ENCODE measurements at regions not wholly inside any gene's neighbourhood (a gene's known extent, or its start where the extent isn't known, plus 50 kb on each side); places are given as distances from the start of the nearest gene placed in this dataset.
A peak's percentile ranks its signal among the peaks of the same experiment; 100 is the strongest.

DNA sequence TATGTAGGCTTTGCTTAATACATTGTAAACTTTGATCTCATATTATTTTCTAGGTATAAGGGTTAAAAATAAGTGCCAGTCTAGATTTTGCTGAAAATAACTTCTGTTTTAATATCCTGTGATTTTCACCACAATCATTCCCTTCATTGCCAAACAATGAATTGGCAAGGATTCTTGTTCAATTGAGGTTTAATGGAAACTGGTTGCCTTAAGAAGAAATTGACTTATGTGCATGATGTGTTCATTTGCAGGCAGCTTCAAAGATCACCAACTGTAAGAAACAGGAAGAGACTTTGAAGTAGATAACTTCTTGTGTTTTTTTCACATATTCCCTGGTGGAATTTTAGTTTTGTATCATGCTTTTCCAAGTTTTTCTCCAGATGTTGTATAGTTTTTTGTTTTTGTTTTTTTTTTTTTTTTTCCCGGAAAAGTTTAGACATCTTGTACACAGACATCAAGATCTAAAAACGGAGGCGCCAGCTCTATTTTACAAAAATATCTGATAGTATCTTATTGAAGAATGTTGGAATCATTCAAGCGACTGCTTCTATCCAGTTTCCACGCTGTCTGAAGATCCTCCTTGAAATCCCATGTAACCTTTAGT is 108.3 kb downstream of the POSTN start:
- WGBS, 2 donors, result 60 to 77% methylated on average over 5 of the region's 5 CpGs
- Histone ChIP-seq H3K9me3 (no peaks in the 10 kb centered on the region), H3K36me3 (no peaks in the 10 kb centered on the region), H3K27me3 (no peaks in the 10 kb centered on the region), H3K4me1 (no peaks in the 10 kb centered on the region), H3K27ac (no peak overlapping the region), H3K4me3 (no peak overlapping the region)
- no peak for DNase-seq
- intact Hi-C loops (cut with DNase I), result no loop called here
- TF ChIP-seq POLR2A (IDR thresholded peaks at IDR 0.05), result no peak
- TF ChIP-seq, protein P1, sequence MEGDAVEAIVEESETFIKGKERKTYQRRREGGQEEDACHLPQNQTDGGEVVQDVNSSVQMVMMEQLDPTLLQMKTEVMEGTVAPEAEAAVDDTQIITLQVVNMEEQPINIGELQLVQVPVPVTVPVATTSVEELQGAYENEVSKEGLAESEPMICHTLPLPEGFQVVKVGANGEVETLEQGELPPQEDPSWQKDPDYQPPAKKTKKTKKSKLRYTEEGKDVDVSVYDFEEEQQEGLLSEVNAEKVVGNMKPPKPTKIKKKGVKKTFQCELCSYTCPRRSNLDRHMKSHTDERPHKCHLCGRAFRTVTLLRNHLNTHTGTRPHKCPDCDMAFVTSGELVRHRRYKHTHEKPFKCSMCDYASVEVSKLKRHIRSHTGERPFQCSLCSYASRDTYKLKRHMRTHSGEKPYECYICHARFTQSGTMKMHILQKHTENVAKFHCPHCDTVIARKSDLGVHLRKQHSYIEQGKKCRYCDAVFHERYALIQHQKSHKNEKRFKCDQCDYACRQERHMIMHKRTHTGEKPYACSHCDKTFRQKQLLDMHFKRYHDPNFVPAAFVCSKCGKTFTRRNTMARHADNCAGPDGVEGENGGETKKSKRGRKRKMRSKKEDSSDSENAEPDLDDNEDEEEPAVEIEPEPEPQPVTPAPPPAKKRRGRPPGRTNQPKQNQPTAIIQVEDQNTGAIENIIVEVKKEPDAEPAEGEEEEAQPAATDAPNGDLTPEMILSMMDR (IDR thresholded peaks at IDR 0.05), result no peak

DNA sequence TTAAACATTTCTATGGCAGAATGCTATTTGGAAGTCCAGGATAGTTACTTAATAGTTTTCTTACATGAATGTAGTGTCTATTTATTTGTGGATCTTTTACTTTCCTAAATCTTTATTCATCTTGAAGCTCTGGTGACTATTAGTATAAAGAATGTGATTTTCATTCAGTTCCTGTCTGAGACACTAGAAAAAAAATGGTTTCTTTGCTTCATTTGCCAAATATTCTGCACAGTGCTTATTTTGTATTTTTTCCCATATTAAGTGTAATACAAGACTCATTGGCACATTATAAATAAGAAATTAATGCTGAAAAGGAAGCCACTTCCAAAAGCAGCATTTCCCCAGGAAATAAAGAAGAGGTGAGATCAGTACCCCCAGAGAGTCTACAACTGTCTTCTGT is 109.8 kb downstream of the POSTN start:
- H3K27ac ChIP-seq, result no peak overlapping the region

DNA sequence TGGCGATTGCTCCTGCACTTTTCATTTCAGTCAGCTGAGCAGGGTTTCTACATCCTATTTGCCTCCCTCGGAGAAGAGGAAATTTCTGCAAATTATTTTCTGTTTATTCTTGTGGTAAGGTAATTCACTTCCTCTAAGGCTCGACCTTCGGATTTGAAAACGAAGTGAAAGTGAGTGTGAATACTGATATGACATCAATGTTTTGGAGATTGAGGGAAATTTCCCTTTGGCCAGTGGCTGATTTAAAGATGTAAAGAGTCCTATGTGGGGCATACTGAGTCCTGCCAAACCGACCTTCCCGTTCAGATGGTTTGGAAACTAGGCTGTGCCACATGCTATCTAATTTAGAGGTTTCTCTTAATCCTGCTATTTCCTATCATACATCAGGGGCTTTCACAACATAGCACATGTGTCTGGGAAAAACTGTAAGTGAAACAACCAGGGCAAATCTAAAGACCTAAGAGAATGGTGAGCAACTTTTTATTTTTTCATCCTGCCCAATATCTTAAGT is 112.3 kb downstream of the POSTN start:
- Histone ChIP-seq H3K36me3 (no peaks in the 10 kb centered on the region), H3K27ac (no peak overlapping the region), H3K4me3 (peak overlapping the region in 1 of 4 donors; percentile 2), H3K27me3 (no peaks in the 10 kb centered on the region), H3K4me1 (no peaks in the 10 kb centered on the region), H3K9me3 (no peaks in the 10 kb centered on the region)
- 44 to 63% methylated on average over 7 of the region's 7 CpGs for WGBS, 2 donors
- no peak for DNase-seq
- TF ChIP-seq, protein P1 (IDR thresholded peaks at IDR 0.05), result no peak
- intact Hi-C loops (cut with DNase I), result no loop called here

More for the DNA sequence above, 109.8 kb downstream of the POSTN start:
- intact Hi-C loops (cut with DNase I), result no loop called here
- H3K4me1 ChIP-seq, result no peaks in the 10 kb centered on the region
- H3K4me3 ChIP-seq, result no peak overlapping the region
- H3K27me3 ChIP-seq, result no peaks in the 10 kb centered on the region
- DNase-seq, result no peak
- no peak for TF ChIP-seq POLR2A (IDR thresholded peaks at IDR 0.05)
- no peaks in the 10 kb centered on the region for H3K9me3 ChIP-seq
- no peaks in the 10 kb centered on the region for H3K36me3 ChIP-seq

DNA sequence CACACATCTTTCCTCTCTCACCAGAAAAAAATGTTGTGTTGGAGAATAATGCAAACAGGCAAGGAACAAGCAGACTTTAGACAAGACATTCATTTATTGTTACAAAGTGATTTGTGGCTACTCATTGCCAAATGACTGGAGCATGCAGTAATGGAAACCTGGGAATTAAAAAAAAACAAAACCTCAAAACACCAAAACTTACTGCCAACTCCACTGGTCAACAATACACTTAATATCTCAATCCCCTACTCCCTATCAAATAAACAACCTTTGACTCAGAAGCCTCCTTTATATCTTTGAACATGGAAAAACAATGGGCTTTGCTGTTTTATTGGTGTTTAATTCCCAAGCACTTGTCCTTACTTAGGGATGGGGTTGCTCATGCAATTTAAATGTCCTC is 112.8 kb downstream of the POSTN start:
- Histone ChIP-seq H3K27me3 (no peaks in the 10 kb centered on the region), H3K36me3 (no peaks in the 10 kb centered on the region), H3K4me3 (peak overlapping the region in 1 of 4 donors; percentile 2), H3K4me1 (no peaks in the 10 kb centered on the region), H3K27ac (no peak overlapping the region), H3K9me3 (no peaks in the 10 kb centered on the region)
- DNase-seq, result no peak
- intact Hi-C loops (cut with DNase I), result no loop called here
- no peak for TF ChIP-seq POLR2A (IDR thresholded peaks at IDR 0.05)
- TF ChIP-seq, protein P1 (IDR thresholded peaks at IDR 0.05), result no peak

DNA sequence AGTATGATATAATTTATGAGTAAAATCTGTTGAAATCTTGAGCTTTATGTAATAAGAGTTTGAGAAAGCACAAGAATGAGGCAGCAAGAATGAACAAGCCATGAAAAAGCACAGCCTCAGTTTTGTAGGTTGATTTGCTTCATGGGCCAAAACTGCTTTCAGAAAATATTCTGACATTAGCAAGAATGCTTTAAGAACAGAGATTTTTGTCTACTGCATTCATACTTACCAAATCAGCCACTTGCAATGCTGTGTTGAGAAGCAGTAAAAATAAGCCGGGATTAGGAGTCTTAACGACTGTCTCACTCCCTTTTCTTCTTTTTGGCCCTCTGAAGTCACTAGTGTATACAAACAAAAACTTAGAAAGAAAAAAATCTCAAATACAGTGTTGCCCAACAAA is 114.5 kb downstream of the POSTN start:
- H3K4me1 ChIP-seq, result no peaks in the 10 kb centered on the region
- TF ChIP-seq POLR2A (IDR thresholded peaks at IDR 0.05), result no peak
- TF ChIP-seq, protein P1 (IDR thresholded peaks at IDR 0.05), result no peak
- intact Hi-C loops (cut with DNase I), result no loop called here
- no peak overlapping the region for H3K27ac ChIP-seq
- H3K9me3 ChIP-seq, result no peaks in the 10 kb centered on the region
- DNase-seq, result no peak
- no peaks in the 10 kb centered on the region for H3K27me3 ChIP-seq
- H3K36me3 ChIP-seq, result no peaks in the 10 kb centered on the region
- WGBS, 2 donors, result 52 to 53% methylated on average over 2 of the region's 2 CpGs
- H3K4me3 ChIP-seq, result no peak overlapping the region

DNA sequence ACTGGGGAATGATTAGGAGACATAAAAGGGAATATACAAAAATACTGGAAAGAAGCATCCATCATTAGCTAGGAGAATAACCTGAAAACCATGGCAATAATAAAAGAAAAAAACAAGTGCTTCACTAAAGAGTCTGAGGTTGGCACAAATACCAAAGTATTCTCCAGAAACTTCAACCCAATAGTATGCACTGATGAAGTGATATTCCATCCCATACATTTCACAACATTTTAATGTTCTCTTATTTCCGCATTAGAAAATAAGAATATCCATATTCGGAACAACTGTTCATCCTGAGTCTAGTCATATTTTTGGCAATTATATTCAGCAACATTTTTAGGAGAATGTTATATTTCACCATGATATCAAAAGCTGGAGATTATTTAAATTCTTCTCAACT is 116.2 kb downstream of the POSTN start:
- WGBS, 2 donors, result 89 to 95% methylated on average over 2 of the region's 2 CpGs
- intact Hi-C loops (cut with DNase I), result no loop called here
- Histone ChIP-seq H3K27ac (no peak overlapping the region), H3K9me3 (no peaks in the 10 kb centered on the region), H3K36me3 (no peaks in the 10 kb centered on the region), H3K4me1 (no peaks in the 10 kb centered on the region), H3K27me3 (no peaks in the 10 kb centered on the region), H3K4me3 (no peak overlapping the region)
- DNase-seq, result no peak
- no peak for TF ChIP-seq POLR2A (IDR thresholded peaks at IDR 0.05)
- TF ChIP-seq, protein P1 (IDR thresholded peaks at IDR 0.05), result no peak

Measured in esophagus squamous epithelium (tissue), 5 donors.